ENCODE measurements at regions not wholly inside any gene's neighbourhood (a gene's known extent, or its start where the extent isn't known, plus 50 kb on each side); places are given as distances from the start of the nearest gene placed in this dataset.

DNA sequence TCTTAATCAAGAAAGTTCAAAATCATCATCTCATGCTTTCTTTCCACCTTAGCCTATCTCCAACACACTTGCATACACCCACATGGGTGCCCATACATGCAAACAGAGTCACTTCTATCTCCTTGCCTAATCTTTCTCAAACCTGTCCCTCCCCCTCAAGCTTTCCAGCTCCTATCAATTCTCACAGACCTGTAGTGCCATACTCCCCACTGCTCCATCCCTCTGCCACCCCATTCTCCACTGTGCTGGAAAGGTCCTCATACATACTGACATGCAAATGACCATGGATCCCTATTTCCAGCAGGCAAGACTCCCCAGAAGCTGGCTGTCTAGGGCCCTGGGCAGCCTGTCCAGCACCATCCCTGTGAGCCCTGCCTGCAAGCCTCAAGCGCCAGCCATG lies 320.4 kb upstream of the CCL2 start:
- TF ChIP-seq YY1 (IDR thresholded peaks at IDR 0.05; ENCODE audit: insufficient read depth, insufficient read length) (no peak), ZNF274 (IDR thresholded peaks at IDR 0.05; ENCODE audit: low read depth, low read length) (no peak), SUZ12 (IDR thresholded peaks at IDR 0.05; ENCODE audit: extremely low read depth, insufficient read depth, insufficient read length) (no peak)
